ENCODE measurements at regions not wholly inside any gene's neighbourhood (a gene's known extent, or its start where the extent isn't known, plus 50 kb on each side); places are given as distances from the start of the nearest gene placed in this dataset.

DNA sequence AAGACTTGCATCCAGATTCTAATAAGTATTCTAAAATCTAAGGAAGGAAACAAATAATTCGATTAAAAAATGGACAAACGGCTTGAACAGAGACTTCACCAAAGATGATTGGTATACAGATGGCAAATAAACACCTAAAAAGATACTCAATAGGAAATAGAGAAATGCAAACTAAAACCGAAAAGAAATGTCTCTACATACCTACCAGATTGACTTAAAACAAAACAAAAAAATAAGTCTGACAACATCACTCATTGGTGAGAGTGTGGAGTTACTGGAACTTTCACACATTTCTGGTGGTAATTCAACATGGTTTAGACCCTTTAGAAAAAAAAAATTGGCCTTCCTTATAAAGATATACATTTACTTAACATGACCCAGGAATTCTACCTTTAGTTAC lies 869.8 kb downstream of the TTLL7 start:
- TF ChIP-seq, protein P1, sequence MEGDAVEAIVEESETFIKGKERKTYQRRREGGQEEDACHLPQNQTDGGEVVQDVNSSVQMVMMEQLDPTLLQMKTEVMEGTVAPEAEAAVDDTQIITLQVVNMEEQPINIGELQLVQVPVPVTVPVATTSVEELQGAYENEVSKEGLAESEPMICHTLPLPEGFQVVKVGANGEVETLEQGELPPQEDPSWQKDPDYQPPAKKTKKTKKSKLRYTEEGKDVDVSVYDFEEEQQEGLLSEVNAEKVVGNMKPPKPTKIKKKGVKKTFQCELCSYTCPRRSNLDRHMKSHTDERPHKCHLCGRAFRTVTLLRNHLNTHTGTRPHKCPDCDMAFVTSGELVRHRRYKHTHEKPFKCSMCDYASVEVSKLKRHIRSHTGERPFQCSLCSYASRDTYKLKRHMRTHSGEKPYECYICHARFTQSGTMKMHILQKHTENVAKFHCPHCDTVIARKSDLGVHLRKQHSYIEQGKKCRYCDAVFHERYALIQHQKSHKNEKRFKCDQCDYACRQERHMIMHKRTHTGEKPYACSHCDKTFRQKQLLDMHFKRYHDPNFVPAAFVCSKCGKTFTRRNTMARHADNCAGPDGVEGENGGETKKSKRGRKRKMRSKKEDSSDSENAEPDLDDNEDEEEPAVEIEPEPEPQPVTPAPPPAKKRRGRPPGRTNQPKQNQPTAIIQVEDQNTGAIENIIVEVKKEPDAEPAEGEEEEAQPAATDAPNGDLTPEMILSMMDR (IDR thresholded peaks at IDR 0.05), result no peak
- no peak for TF ChIP-seq POLR2A (IDR thresholded peaks at IDR 0.05)

Data from right lobe of liver (tissue), 4 donors.